ENCODE measurements at regions not wholly inside any gene's neighbourhood (a gene's known extent, or its start where the extent isn't known, plus 50 kb on each side); places are given as distances from the start of the nearest gene placed in this dataset.

DNA sequence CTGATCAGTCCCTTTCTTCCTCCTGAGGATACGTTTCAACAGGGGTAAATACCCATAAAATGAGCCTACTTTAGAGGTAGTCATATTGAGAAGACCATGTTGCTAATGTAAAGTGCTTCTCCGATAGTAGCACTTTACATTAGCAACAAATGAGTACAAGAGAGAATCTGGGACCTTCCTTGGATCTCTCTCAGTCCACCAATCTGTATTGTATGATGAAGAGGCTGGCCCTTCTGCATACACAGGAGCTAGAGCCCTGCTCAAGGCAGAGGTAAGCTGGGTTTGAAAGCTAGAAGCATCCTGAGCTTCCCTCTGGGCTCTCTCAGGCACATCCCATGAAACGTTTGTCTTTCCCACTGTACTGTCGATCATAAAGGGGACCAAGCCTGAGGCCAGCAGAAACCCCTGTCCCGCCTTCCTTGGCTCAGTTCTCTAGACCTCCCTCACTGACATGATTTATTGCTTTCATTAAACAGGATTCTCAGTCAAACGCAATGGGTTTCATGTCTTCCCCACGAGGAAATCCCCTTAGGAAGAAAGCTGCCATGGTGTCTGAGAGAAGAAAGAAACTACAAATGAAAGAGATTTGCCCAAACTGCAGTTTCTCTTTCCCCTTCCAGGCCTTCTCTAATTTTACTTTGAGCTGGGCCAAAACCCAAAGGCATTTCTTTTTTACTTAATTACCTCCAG is 62.8 kb upstream of the BCAR3 start:
- no peak for DNase-seq

DNA sequence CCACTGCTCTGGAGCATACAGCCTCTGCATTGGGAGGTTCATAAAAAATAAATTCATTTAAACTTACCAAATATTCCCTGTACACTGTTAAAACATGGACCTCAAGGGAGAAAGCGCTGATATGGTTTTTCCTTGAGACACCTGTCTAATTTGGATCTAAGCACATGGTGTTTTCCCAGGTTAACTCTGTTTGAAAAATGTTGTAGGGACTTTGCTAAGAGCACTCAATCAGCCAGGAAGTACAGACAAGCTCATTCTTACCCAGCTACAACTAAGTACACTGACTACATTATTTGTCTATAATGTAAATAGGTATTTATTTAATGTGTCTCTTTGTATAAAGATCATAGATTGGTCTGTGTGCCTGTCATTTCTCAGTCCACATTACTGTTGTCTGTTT is 61.8 kb upstream of the BCAR3 start:
- DNase-seq: no peak

DNA sequence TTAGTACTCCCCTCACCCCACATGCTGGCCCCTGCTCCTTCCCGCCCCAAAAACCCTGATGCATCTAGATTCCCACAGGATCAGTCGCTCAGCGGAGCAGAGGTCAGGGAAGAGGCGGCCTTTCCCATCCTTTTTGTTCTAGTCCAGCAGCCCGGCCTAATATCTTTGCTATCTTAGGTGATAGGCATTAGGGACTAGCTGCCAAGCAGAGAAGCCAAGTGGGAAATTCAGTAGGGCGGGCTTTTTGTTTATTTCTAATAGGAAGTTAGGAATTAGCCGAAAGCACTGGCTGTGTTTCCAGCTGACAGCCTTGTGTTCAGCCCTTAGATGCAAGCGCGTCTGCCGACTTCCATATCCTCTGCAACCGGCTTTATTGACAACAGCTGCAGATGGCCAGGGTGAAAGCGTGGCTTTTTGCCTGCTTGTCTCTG is 59.0 kb upstream of the BCAR3 start:
- DNase-seq: no peak

DNA sequence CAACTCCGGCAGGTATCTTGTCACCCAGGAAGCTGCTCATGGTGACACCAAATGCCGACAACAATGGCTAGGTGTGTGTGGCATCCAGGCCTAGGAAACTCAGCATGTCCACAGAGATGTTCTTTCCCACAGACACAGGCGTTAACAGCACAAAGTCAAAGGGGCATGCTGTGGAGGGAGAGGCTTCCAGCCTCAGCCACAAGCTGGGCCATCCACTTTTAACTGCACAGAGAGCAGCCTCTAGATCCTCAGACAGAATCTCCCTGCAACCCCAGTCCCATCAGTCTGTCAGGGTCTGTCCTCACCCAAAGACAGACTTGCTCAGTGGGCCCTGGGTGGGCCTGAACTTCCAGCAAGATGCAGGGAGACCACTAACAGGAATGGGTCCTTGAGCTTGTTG is 58.5 kb upstream of the BCAR3 start:
- DNase-seq: no peak

DNA sequence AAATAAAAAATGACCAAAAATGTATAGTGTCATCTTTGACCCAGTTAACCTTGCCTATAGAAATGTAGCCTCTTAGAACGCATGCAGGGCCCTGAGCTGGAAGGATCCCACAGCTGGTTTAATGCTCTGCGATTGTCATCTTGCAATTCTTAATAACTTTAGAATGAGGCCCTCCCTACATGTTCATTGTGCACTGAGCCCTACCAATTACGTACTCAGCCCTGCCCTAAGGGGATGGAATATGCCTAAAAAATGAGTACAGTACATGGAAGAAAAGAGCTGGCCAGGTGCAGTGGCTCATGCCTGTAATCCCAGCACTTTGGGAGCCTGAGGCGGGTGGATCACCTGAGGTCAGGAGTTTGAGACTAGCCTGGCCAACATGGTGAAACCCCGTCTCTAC is 57.8 kb upstream of the BCAR3 start:
- DNase-seq: no peak

DNA sequence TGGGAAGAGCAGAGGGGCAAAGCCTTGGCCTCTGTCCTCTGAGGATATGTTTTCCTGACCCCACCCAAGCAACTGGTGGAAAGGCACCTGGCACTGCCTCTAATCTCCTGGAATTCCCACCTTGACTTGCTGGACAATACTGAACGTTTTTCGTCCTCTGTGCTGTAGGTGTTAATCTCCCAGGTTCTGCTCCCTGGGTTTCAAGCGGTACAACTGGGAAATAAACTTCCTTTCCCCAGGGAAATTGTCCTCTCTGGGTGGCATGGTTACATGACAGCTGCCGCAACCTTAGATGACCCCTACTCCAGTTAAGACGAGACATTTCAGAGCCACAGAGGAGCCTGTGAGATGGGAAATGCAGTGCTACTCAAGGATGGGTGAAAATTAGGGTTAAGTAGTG is 57.3 kb upstream of the BCAR3 start:
- DNase-seq: no peak

DNA sequence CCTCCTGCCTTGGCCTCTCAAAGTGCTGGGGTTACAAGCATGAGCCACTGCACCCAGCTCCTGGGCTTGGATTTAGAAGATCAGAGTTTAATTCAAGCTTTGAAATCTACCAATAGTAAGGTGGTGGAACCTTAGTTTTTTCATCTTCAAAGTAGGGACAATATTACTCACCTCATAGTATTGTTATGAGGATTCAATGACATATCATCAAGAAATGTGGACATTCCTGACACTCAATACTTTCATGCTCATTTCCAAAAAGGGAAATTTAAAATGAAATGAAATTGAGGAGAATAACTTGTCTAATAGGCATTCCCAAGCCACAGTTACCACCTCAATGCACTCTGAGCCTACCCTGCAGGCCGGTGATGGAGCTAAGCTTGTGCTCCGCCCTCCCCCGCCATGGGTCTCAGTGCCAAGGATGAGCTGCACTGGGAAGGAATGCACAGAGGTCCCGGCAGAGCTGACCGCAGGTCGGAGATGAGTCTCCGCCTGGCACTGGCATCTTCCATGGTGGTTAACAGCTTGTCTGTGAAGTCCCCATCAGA is 56.5 kb upstream of the BCAR3 start:
- DNase-seq: no peak

DNA sequence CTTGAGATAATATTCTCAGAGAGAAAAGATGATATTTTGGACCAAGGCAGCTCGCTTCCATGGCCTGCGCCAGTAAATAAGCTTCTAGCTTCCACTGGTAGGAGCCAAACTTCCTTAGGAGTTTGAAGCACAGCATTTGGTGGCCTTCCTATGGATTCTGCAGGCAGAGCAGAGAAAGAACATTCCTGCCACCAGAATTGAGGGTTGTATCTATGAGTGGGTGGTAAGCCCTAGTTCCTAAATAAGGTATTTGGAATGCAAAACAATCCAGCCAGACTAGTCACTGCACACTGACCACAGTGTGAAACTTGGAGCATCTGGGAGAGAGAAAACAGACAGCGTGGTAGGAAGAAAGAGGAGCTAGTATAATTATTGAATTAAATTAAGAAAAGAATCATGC is 54.1 kb upstream of the BCAR3 start:
- no peak for DNase-seq

DNA sequence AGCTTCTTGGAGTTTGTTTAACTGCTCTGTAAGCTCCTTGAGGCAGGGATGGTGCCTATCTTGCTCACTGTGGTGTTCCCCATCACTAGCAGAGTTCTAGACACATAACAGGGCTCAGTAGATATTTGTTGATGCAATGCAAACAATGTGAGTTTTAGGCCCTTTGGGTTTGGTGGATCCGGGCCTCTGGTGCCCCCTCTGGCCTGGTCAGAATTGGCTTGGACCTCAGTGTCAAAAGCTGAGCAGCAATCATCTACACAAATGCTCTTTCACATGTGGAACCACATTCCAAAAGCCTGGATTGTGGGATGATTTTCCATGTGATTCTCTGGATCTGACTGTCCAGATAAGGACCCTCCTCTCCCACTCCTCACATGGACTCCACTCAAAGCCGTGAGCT is 53.4 kb upstream of the BCAR3 start:
- DNase-seq: no peak

DNA sequence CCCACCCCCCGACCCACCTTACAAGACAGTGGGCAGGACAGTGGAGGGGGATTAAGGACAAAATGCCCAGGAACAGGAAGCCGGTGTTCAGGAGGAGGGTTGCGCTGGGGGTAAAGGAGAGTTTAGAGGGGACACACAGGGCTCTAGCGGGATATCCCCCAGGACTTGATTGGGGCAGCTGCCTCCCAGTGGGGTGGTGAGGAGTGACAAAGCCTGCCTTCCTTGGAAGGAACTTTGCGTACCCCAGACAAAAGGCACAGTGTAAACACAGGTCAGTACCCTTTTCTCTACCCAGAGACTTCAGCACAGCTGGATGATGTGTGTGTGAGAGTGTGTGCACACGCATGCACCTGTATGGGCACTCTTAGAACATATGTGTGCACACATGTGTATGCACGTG is 51.7 kb upstream of the BCAR3 start:
- DNase-seq: no peak

DNA sequence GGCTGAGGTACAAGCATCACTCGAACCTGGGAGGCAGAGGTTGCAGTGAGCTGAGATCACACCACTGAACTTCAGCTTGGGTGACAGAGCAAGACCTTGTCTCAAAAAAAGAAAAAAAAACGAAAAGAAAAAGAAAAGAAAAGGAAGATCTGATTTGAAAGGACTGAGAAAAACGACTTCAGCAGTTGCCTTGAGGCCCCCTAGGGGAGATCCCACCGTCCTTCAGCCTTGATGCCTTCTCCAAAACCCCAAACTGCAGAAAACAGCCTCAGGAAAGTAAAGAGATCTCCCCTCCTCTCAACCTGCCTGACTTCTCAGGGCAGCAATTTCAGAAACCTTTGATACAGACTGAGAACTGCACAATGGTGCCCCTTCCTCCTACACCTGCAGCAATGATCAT is 50.9 kb upstream of the BCAR3 start:
- DNase-seq: no peak

All from Kasumi-1 (cell line).